HG03045 (cell line): ENCODE measurements at regions not wholly inside any gene's neighbourhood (a gene's known extent, or its start where the extent isn't known, plus 50 kb on each side); places are given as distances from the start of the nearest gene placed in this dataset.

Experiments
- ATAC-seq: cut with Tn5 transposase; IDR thresholded peaks from one replicate; pipeline ENCODE4 v1.9.1; 2021; ENCODE audit warnings: mild to moderate bottlenecking, moderate library complexity; ENCODE audit not compliant: unreplicated experiment

GRCh38 chr1:229098361-229098760, 172.6 kb upstream of the RAB4A start:
- ATAC-seq = no peak

- ATAC-seq = no peak
Measured at GRCh38 chr1:229098903-229099578, 171.9 kb upstream of the RAB4A start.

GRCh38 chr1:229101011-229101871, 169.7 kb upstream of the RAB4A start:
- no peak for ATAC-seq

- ATAC-seq = no peak
Measured at GRCh38 chr1:229102741-229103391, 168.0 kb upstream of the RAB4A start.

- no peak for ATAC-seq
Measured at GRCh38 chr1:229104654-229105053, 166.3 kb upstream of the RAB4A start.

GRCh38 chr1:229105109-229105508, 165.8 kb upstream of the RAB4A start:
- ATAC-seq = no peak

GRCh38 chr1:229105822-229106525, 164.9 kb upstream of the RAB4A start:
- no peak for ATAC-seq

GRCh38 chr1:229106526-229107125, 164.3 kb upstream of the RAB4A start:
- ATAC-seq = no peak

GRCh38 chr1:229107304-229107815, 163.6 kb upstream of the RAB4A start:
- no peak for ATAC-seq

GRCh38 chr1:229107972-229108371, 162.9 kb upstream of the RAB4A start:
- no peak for ATAC-seq

GRCh38 chr1:229108598-229109201, 162.2 kb upstream of the RAB4A start:
- ATAC-seq = no peak

- ATAC-seq = no peak
Measured at GRCh38 chr1:229109320-229109761, 161.6 kb upstream of the RAB4A start.

GRCh38 chr1:229110986-229111385, 159.9 kb upstream of the RAB4A start:
- ATAC-seq = no peak

GRCh38 chr1:229111703-229112319, 159.1 kb upstream of the RAB4A start:
- ATAC-seq = no peak

- no peak for ATAC-seq
Measured at GRCh38 chr1:229112832-229113548, 157.9 kb upstream of the RAB4A start.

GRCh38 chr1:229114315-229114714, 156.6 kb upstream of the RAB4A start:
- no peak for ATAC-seq

- ATAC-seq = no peak
Measured at GRCh38 chr1:229114850-229115365, 156.0 kb upstream of the RAB4A start.

GRCh38 chr1:229116114-229116513, 154.8 kb upstream of the RAB4A start:
- no peak for ATAC-seq
